ENCODE measurements at regions not wholly inside any gene's neighbourhood (a gene's known extent, or its start where the extent isn't known, plus 50 kb on each side); places are given as distances from the start of the nearest gene placed in this dataset.

- TF ChIP-seq CTCF (IDR thresholded peaks at IDR 0.05) (no peak), POLR2A (IDR thresholded peaks at IDR 0.05) (no peak)
These were observed 704.7 kb upstream of the COBL start for GRCh38 chr7:52021343-52021742.

All from thyroid gland (tissue), 4 donors.